Transverse colon (tissue), 3 donors: ENCODE measurements at regions not wholly inside any gene's neighbourhood (a gene's known extent, or its start where the extent isn't known, plus 50 kb on each side); places are given as distances from the start of the nearest gene placed in this dataset.

Experiments used
- EP300 ChIP-seq: sonication (generic); formaldehyde crosslinking; IDR thresholded peaks from one replicate; pipeline ENCODE4 v1.6.1; 2017; ENCODE audit warnings: antibody characterized with exemption, low read depth
- POLR2A ChIP-seq: fragments of 450-650 bp; IDR thresholded peaks from one replicate; pipeline ENCODE4 v1.6.1; 2016; ENCODE audit warnings: antibody characterized with exemption, mild to moderate bottlenecking, moderate library complexity
- TF ChIP-seq, protein P1 (sequence below), 5 experiments: fragments of 200-600 bp in 3 of 5; fragments of 450-650 bp in 2 of 5; sonication (generic) in 3 of 5; IDR thresholded peaks; 1 replicate in 2 of 5; 2 replicates in 3 of 5; pipeline ENCODE4 v1.5.1; 2016 to 2017; ENCODE audit warnings: antibody characterized with exemption in 5 of 5, inconsistent platforms in 3 of 5, mild to moderate bottlenecking in 2 of 5, moderate library complexity in 1 of 5

- TF ChIP-seq, protein P1, sequence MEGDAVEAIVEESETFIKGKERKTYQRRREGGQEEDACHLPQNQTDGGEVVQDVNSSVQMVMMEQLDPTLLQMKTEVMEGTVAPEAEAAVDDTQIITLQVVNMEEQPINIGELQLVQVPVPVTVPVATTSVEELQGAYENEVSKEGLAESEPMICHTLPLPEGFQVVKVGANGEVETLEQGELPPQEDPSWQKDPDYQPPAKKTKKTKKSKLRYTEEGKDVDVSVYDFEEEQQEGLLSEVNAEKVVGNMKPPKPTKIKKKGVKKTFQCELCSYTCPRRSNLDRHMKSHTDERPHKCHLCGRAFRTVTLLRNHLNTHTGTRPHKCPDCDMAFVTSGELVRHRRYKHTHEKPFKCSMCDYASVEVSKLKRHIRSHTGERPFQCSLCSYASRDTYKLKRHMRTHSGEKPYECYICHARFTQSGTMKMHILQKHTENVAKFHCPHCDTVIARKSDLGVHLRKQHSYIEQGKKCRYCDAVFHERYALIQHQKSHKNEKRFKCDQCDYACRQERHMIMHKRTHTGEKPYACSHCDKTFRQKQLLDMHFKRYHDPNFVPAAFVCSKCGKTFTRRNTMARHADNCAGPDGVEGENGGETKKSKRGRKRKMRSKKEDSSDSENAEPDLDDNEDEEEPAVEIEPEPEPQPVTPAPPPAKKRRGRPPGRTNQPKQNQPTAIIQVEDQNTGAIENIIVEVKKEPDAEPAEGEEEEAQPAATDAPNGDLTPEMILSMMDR (IDR thresholded peaks at IDR 0.05), result no peak
- TF ChIP-seq POLR2A (no peak), EP300 (no peak)
Measured at GRCh38 chr14:36012621-36013020, 163.9 kb downstream of the PTCSC3 start.
